SK-N-SH treated with all-trans-retinoic acid at 6 μM for 48 hours (cell line): ENCODE measurements at regions not wholly inside any gene's neighbourhood (a gene's known extent, or its start where the extent isn't known, plus 50 kb on each side); places are given as distances from the start of the nearest gene placed in this dataset.
A peak's percentile ranks its signal among the peaks of the same experiment; 100 is the strongest.
"Not testable (repeated sequence)": the region's sequence is repeated elsewhere in the genome, so short reads cannot be mapped to it uniquely, and the experiment has no call there.

ENCODE experiments used
- ATAC-seq: fragments of 200-7000 bp; cut with Tn5 transposase; 3 replicates; pipeline ENCODE4 v1.9.1; 2020; ENCODE audit warnings: mild to moderate bottlenecking, moderate library complexity
- ARNTL ChIP-seq: fragments of 450-650 bp; formaldehyde crosslinking; IDR thresholded peaks from 2 replicates; pipeline ENCODE4 v1.5.0; 2020; ENCODE audit warnings: low read depth, mild to moderate bottlenecking, moderate library complexity, borderline replicate concordance
- BACH2 ChIP-seq: fragments of 250-450 bp; sonication (Bioruptor Pico); IDR thresholded peaks from 2 replicates; pipeline ENCODE4 v1.9.0; 2021; ENCODE audit warnings: mild to moderate bottlenecking, borderline replicate concordance
- CSDC2 ChIP-seq: fragments of 250-450 bp; sonication (Bioruptor Pico); IDR thresholded peaks from 2 replicates; pipeline ENCODE4 v1.5.0; 2020; ENCODE audit warnings: mild to moderate bottlenecking, moderate library complexity
- CSRNP3 ChIP-seq: fragments of 250-450 bp; sonication (Bioruptor Pico); IDR thresholded peaks from 2 replicates; pipeline ENCODE4 v1.5.1; 2021; ENCODE audit warnings: mild to moderate bottlenecking, moderate library complexity
- ESRRG ChIP-seq: fragments of 250-450 bp; sonication (Bioruptor Pico); IDR thresholded peaks from 2 replicates; pipeline ENCODE4 v1.6.1; 2021; ENCODE audit warnings: mild to moderate bottlenecking
- GLIS3 ChIP-seq: fragments of 250-450 bp; sonication (Bioruptor Pico); IDR thresholded peaks from 2 replicates; pipeline ENCODE4 v1.5.0; 2020; ENCODE audit warnings: mild to moderate bottlenecking, moderate library complexity
- ISL1 ChIP-seq: fragments of 250-450 bp; sonication (Bioruptor Pico); IDR thresholded peaks from 2 replicates; pipeline ENCODE4 v2.1.2; 2022; ENCODE audit warnings: mild to moderate bottlenecking, moderate library complexity
- OSR1 ChIP-seq: fragments of 250-450 bp; sonication (Bioruptor Pico); IDR thresholded peaks from 2 replicates; pipeline ENCODE4 v1.8.0; 2022; ENCODE audit warnings: moderate library complexity, mild to moderate bottlenecking, inconsistent platforms
- PATZ1 ChIP-seq: fragments of 250-450 bp; sonication (Bioruptor Pico); IDR thresholded peaks from 2 replicates; pipeline ENCODE4 v1.8.0; 2020; ENCODE audit warnings: mild to moderate bottlenecking, moderate library complexity, borderline replicate concordance
- PPARA ChIP-seq: fragments of 250-450 bp; sonication (Bioruptor Pico); IDR thresholded peaks from 2 replicates; pipeline ENCODE4 v1.5.0; 2020; ENCODE audit warnings: mild to moderate bottlenecking, borderline replicate concordance
- RARB ChIP-seq: fragments of 250-450 bp; sonication (Bioruptor Pico); IDR thresholded peaks from 2 replicates; pipeline ENCODE4 v1.8.0; 2021; ENCODE audit warnings: mild to moderate bottlenecking, moderate library complexity
- SNAI2 ChIP-seq: fragments of 250-450 bp; sonication (Bioruptor Pico); IDR thresholded peaks from 2 replicates; pipeline ENCODE4 v1.5.0; 2020; ENCODE audit warnings: mild to moderate bottlenecking, moderate library complexity
- TCF4 ChIP-seq: fragments of 250-450 bp; sonication (Bioruptor Pico); IDR thresholded peaks from 2 replicates; pipeline ENCODE4 v1.8.0; 2021; ENCODE audit warnings: mild to moderate bottlenecking, moderate library complexity, borderline replicate concordance
- TOX ChIP-seq: fragments of 250-450 bp; sonication (Bioruptor Pico); IDR thresholded peaks from 2 replicates; pipeline ENCODE4 v1.8.0; 2021; ENCODE audit warnings: mild to moderate bottlenecking, moderate library complexity, borderline replicate concordance
- TSHZ2 ChIP-seq: fragments of 250-450 bp; sonication (Bioruptor Pico); IDR thresholded peaks from 2 replicates; pipeline ENCODE4 v1.5.0; 2020; ENCODE audit warnings: mild to moderate bottlenecking, moderate library complexity
- ZC3H10 ChIP-seq: fragments of 250-450 bp; sonication (Bioruptor Pico); IDR thresholded peaks from 2 replicates; pipeline ENCODE4 v1.5.1; 2021; ENCODE audit warnings: mild to moderate bottlenecking, moderate library complexity
- ZFP3 ChIP-seq: fragments of 250-450 bp; sonication (Bioruptor Pico); IDR thresholded peaks from 2 replicates; pipeline ENCODE4 v1.5.0; 2020; ENCODE audit warnings: mild to moderate bottlenecking, moderate library complexity
- ZFP30 ChIP-seq: fragments of 450-650 bp; formaldehyde crosslinking; IDR thresholded peaks from 2 replicates; pipeline ENCODE4 v1.5.0; 2022; ENCODE audit warnings: mild to moderate bottlenecking, moderate library complexity
- ZNF565 ChIP-seq: fragments of 450-650 bp; formaldehyde crosslinking; conservative IDR thresholded peaks from 2 replicates; pipeline ENCODE4 v1.5.0; 2020; ENCODE audit warnings: low read depth, mild to moderate bottlenecking, moderate library complexity
- ZNF70 ChIP-seq: fragments of 450-650 bp; formaldehyde crosslinking; IDR thresholded peaks from 2 replicates; pipeline ENCODE4 v1.5.0; 2020; ENCODE audit warnings: mild to moderate bottlenecking, moderate library complexity
- ZNF8 ChIP-seq: fragments of 450-650 bp; formaldehyde crosslinking; IDR thresholded peaks from 2 replicates; pipeline ENCODE4 v1.5.0; 2020; ENCODE audit warnings: mild to moderate bottlenecking, moderate library complexity

- peak; percentile 75 for ATAC-seq
- TF ChIP-seq CSRNP3 (CRISPR knock-in tag) = no peak
- TF ChIP-seq TSHZ2 (CRISPR knock-in tag) = no peak
- no peak for TF ChIP-seq TOX
- no peak for TF ChIP-seq PATZ1 (CRISPR knock-in tag)
- TF ChIP-seq ZFP3 (CRISPR knock-in tag) = no peak
- TF ChIP-seq BACH2 (CRISPR knock-in tag) = no peak
- no peak for TF ChIP-seq CSDC2
- no peak for TF ChIP-seq ZNF70 (CRISPR knock-in tag)
- TF ChIP-seq ZFP30 (CRISPR knock-in tag) = no peak
- TF ChIP-seq ZNF8 (CRISPR knock-in tag) = no peak
- no peak for TF ChIP-seq ESRRG
- TF ChIP-seq GLIS3 (CRISPR knock-in tag) = no peak
- TF ChIP-seq TCF4 (CRISPR knock-in tag) = no peak
- no peak for TF ChIP-seq ZNF565 (CRISPR knock-in tag)
- TF ChIP-seq ARNTL (CRISPR knock-in tag) = no peak
- TF ChIP-seq PPARA (CRISPR knock-in tag) = no peak
- TF ChIP-seq RARB (CRISPR knock-in tag) = no peak
- TF ChIP-seq OSR1 (CRISPR knock-in tag) = no peak
These were observed 193.7 kb upstream of the RXFP2 start for GRCh38 chr13:31545616-31546015.

GRCh38 chr13:31556376-31556775 is 182.9 kb upstream of the RXFP2 start:
- ATAC-seq = peak; percentile 63

GRCh38 chr13:31584221-31584620 is 155.1 kb upstream of the RXFP2 start:
- ATAC-seq = not testable (repeated sequence)

More at GRCh38 chr13:31556376-31556775, 182.9 kb upstream of the RXFP2 start:
- TF ChIP-seq GLIS3 (CRISPR knock-in tag) (no peak), CSDC2 (no peak), ZNF565 (CRISPR knock-in tag) (no peak), PATZ1 (CRISPR knock-in tag) (no peak), CSRNP3 (CRISPR knock-in tag) (no peak), RARB (CRISPR knock-in tag) (no peak), SNAI2 (CRISPR knock-in tag) (no peak), TOX (no peak), ZFP3 (CRISPR knock-in tag) (no peak), ZC3H10 (CRISPR knock-in tag) (no peak), PPARA (CRISPR knock-in tag) (no peak), TCF4 (CRISPR knock-in tag) (no peak), ZFP30 (CRISPR knock-in tag) (no peak), OSR1 (CRISPR knock-in tag) (no peak), ISL1 (CRISPR knock-in tag) (no peak), ZNF70 (CRISPR knock-in tag) (no peak), ESRRG (no peak)
- TF ChIP-seq, all 23 proteins: peak for 0
